ENCODE measurements at regions not wholly inside any gene's neighbourhood (a gene's known extent, or its start where the extent isn't known, plus 50 kb on each side); places are given as distances from the start of the nearest gene placed in this dataset.

DNA sequence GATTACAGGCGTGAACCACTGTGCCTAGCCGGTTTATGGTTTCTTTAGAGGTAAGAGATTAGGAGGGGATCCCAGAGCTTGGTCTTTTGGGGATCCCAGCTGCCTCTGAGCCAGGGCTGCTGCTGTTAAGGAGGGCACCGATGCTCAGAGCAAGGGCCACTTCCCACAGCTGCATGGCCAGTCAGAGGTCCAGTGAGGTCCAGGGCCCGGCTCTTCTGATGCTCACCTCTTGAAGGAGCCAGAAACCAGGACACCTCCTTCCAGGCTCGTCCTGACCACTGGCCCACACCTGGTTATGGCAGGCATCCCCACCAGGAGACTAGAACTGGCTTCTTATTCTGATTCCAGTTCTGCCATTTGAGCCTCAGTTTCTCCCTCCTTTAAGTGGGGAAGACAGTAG is 149.0 kb downstream of the TEX29 start:
- Mint-ChIP-seq H3K27me3 (ENCODE audit: low read depth in 3 of 3) (peaks cover 1 to 12% (median 6%) of the 10 kb centered on the region in 3 donors), H3K36me3 (no peaks in the 10 kb centered on the region), H3K4me1 (no peaks in the 10 kb centered on the region), H3K27ac (no peak overlapping the region), H3K4me3 (no peak overlapping the region), H3K9me3 (peaks cover 0 to 2% (median 0%) of the 10 kb centered on the region in 7 donors)
- H3K27me3 ChIP-seq (ENCODE audit: control insufficient read depth in 2 of 2, insufficient read depth in 2 of 2, low read length in 2 of 2) = peaks cover 0 to 2% of the 10 kb centered on the region in 2 donors
- intact Hi-C loops (cut with micrococcal nuclease) = no loop called here
- TF ChIP-seq, protein P1, sequence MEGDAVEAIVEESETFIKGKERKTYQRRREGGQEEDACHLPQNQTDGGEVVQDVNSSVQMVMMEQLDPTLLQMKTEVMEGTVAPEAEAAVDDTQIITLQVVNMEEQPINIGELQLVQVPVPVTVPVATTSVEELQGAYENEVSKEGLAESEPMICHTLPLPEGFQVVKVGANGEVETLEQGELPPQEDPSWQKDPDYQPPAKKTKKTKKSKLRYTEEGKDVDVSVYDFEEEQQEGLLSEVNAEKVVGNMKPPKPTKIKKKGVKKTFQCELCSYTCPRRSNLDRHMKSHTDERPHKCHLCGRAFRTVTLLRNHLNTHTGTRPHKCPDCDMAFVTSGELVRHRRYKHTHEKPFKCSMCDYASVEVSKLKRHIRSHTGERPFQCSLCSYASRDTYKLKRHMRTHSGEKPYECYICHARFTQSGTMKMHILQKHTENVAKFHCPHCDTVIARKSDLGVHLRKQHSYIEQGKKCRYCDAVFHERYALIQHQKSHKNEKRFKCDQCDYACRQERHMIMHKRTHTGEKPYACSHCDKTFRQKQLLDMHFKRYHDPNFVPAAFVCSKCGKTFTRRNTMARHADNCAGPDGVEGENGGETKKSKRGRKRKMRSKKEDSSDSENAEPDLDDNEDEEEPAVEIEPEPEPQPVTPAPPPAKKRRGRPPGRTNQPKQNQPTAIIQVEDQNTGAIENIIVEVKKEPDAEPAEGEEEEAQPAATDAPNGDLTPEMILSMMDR (IDR thresholded peaks at IDR 0.05) = no peak
- no peaks in the 10 kb centered on the region for H3K4me1 ChIP-seq (ENCODE audit: control insufficient read depth in 1 of 2, insufficient read depth in 2 of 2, low read length in 2 of 2)
- no peak overlapping the region for H3K4me2 ChIP-seq (replicated peaks; ENCODE audit: extremely low read depth, low read length, poor library complexity, severe bottlenecking)
- no peak overlapping the region for H3K4me3 ChIP-seq (replicated peaks in 1 of 3; ENCODE audit: low read depth in 2 of 3, low read length in 3 of 3)
- no peak for DNase-seq
- H2AFZ ChIP-seq (ENCODE audit: insufficient read depth, low read depth, low read length, poor library complexity, severe bottlenecking) = no peak overlapping the region
- 89% methylated on average over 3 of the region's 5 CpGs for WGBS (ENCODE audit: insufficient coverage)
- no peaks in the 10 kb centered on the region for H3K9me3 ChIP-seq (replicated peaks in 1 of 2; ENCODE audit: control insufficient read depth in 1 of 2, insufficient read depth in 1 of 2, low read length in 2 of 2)
- no peaks in the 10 kb centered on the region for H3K36me3 ChIP-seq (replicated peaks in 1 of 2; ENCODE audit: control insufficient read depth in 1 of 2, insufficient read depth in 2 of 2, low read length in 2 of 2)
- no peak overlapping the region for H3K9ac ChIP-seq (ENCODE audit: insufficient read depth, low read length, poor library complexity, severe bottlenecking)
- H4K20me1 ChIP-seq (ENCODE audit: insufficient read depth, low read length) = no peaks in the 10 kb centered on the region
- H3K79me2 ChIP-seq (ENCODE audit: insufficient read depth, low read length) = no peaks in the 10 kb centered on the region
- H3K27ac ChIP-seq (ENCODE audit: low read depth in 1 of 2, low read length in 2 of 2) = no peak overlapping the region

DNA sequence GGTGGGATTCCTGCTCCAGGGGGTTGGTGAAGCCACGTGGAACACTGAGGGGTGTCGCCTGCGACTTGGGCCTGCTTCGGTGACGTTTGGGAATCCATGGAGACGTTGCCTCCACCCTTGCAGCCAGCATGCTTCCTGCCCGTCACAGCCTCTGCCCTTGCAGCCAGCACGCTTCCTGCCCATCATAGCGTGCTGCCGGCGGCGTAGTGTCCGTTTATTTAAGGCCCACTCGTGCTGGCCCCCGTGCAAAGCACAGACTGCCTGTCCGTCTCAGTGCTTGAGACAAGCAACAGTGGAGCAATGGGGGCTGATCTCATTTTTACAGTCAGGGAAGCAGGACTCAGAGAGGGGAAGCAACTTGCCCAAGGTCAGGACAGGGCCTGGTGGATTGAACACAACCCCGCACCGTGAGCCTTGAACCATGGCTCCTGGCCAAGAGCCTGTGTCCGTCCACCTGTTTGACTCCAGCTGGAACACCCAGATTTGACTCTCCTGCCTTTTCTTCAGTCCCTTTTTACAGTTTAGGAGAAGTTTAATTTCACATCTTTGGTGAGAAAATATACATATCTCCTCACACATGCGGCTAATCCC is 149.6 kb downstream of the TEX29 start:
- TF ChIP-seq, protein P1 (IDR thresholded peaks at IDR 0.05) = no peak
- Histone ChIP-seq H3K9me3 (replicated peaks in 1 of 2; ENCODE audit: control insufficient read depth in 1 of 2, insufficient read depth in 1 of 2, low read length in 2 of 2) (no peaks in the 10 kb centered on the region), H3K9ac (ENCODE audit: insufficient read depth, low read length, poor library complexity, severe bottlenecking) (no peak overlapping the region), H3K27me3 (ENCODE audit: control insufficient read depth in 2 of 2, insufficient read depth in 2 of 2, low read length in 2 of 2) (no peaks in the 10 kb centered on the region), H3K4me1 (ENCODE audit: control insufficient read depth in 1 of 2, insufficient read depth in 2 of 2, low read length in 2 of 2) (no peaks in the 10 kb centered on the region), H2AFZ (ENCODE audit: insufficient read depth, low read depth, low read length, poor library complexity, severe bottlenecking) (no peak overlapping the region), H3K4me3 (replicated peaks in 1 of 3; ENCODE audit: low read depth in 2 of 3, low read length in 3 of 3) (no peak overlapping the region), H3K27ac (ENCODE audit: low read depth in 1 of 2, low read length in 2 of 2) (no peak overlapping the region), H3K4me2 (replicated peaks; ENCODE audit: extremely low read depth, low read length, poor library complexity, severe bottlenecking) (no peak overlapping the region), H4K20me1 (ENCODE audit: insufficient read depth, low read length) (no peaks in the 10 kb centered on the region), H3K36me3 (replicated peaks in 1 of 2; ENCODE audit: control insufficient read depth in 1 of 2, insufficient read depth in 2 of 2, low read length in 2 of 2) (no peaks in the 10 kb centered on the region), H3K79me2 (ENCODE audit: insufficient read depth, low read length) (no peaks in the 10 kb centered on the region)
- intact Hi-C loops (cut with micrococcal nuclease) = no loop called here
- WGBS (ENCODE audit: insufficient coverage) = 76% methylated on average over 18 of the region's 20 CpGs
- no peak for DNase-seq
- H3K9me3 Mint-ChIP-seq = peaks cover 0 to 2% (median 0%) of the 10 kb centered on the region in 7 donors
- peaks cover 0 to 11% (median 6%) of the 10 kb centered on the region in 3 donors for H3K27me3 Mint-ChIP-seq (ENCODE audit: low read depth in 3 of 3)
- no peaks in the 10 kb centered on the region for H3K4me1 Mint-ChIP-seq
- no peak overlapping the region for H3K27ac Mint-ChIP-seq
- no peaks in the 10 kb centered on the region for H3K36me3 Mint-ChIP-seq
- H3K4me3 Mint-ChIP-seq = no peak overlapping the region

All from CD14-positive monocyte (primary cell).